ENCODE measurements at regions not wholly inside any gene's neighbourhood (a gene's known extent, or its start where the extent isn't known, plus 50 kb on each side); places are given as distances from the start of the nearest gene placed in this dataset.

GRCh38 chr18:51656249-51656648 lies 458.8 kb upstream of the MEX3C start:
- Mint-ChIP-seq H3K27ac (no peak overlapping the region), H3K9me3 (no peaks in the 10 kb centered on the region), H3K4me3 (no peak overlapping the region), H3K4me1 (peaks cover 11% of the 10 kb centered on the region), H3K27me3 (peaks cover 5% of the 10 kb centered on the region), H3K36me3 (ENCODE audit: low read depth) (no peaks in the 10 kb centered on the region)
- no peak for DNase-seq
- TF ChIP-seq CTCF (IDR thresholded peaks at IDR 0.05): no peak
- no peak for ATAC-seq (ENCODE audit: low read depth)
- ChIA-PET POLR2A (no interaction called here), CTCF (no interaction called here)
- intact Hi-C loops (cut with micrococcal nuclease): no loop called here

- no peaks in the 10 kb centered on the region for H3K36me3 Mint-ChIP-seq (ENCODE audit: low read depth)
- TF ChIP-seq CTCF (IDR thresholded peaks at IDR 0.05): no peak
- ATAC-seq (ENCODE audit: low read depth) (no peak), DNase-seq (no peak)
- ChIA-PET CTCF (no interaction called here), POLR2A (no interaction called here)
- intact Hi-C loops (cut with micrococcal nuclease): no loop called here
- no peak overlapping the region for H3K27ac Mint-ChIP-seq
- H3K4me3 Mint-ChIP-seq: no peak overlapping the region
- H3K4me1 Mint-ChIP-seq: peaks cover 11% of the 10 kb centered on the region
- no peaks in the 10 kb centered on the region for H3K9me3 Mint-ChIP-seq
- H3K27me3 Mint-ChIP-seq: peaks cover 5% of the 10 kb centered on the region
Observed at GRCh38 chr18:51658436-51658835, 461.0 kb upstream of the MEX3C start.

GRCh38 chr18:51659781-51660180 lies 462.3 kb upstream of the MEX3C start:
- peaks cover 10% of the 10 kb centered on the region for H3K4me1 Mint-ChIP-seq
- DNase-seq (no peak), ATAC-seq (ENCODE audit: low read depth) (no peak)
- no peak overlapping the region for H3K27ac Mint-ChIP-seq
- ChIA-PET CTCF (no interaction called here), POLR2A (no interaction called here)
- H3K36me3 Mint-ChIP-seq (ENCODE audit: low read depth): no peaks in the 10 kb centered on the region
- H3K4me3 Mint-ChIP-seq: no peak overlapping the region
- no peak for TF ChIP-seq CTCF (IDR thresholded peaks at IDR 0.05)
- H3K27me3 Mint-ChIP-seq: peaks cover 5% of the 10 kb centered on the region
- no peaks in the 10 kb centered on the region for H3K9me3 Mint-ChIP-seq
- intact Hi-C loops (cut with micrococcal nuclease): no loop called here

- TF ChIP-seq CTCF (IDR thresholded peaks at IDR 0.05): no peak
- Mint-ChIP-seq H3K4me3 (no peak overlapping the region), H3K27ac (no peak overlapping the region), H3K36me3 (ENCODE audit: low read depth) (no peaks in the 10 kb centered on the region), H3K4me1 (peaks cover 5% of the 10 kb centered on the region), H3K9me3 (no peaks in the 10 kb centered on the region), H3K27me3 (peaks cover 7% of the 10 kb centered on the region)
- ChIA-PET CTCF (no interaction called here), POLR2A (no interaction called here)
- ATAC-seq (ENCODE audit: low read depth) (no peak), DNase-seq (no peak)
- intact Hi-C loops (cut with micrococcal nuclease): no loop called here
Observed at GRCh38 chr18:51660188-51660715, 462.8 kb upstream of the MEX3C start.

- no peaks in the 10 kb centered on the region for H3K36me3 Mint-ChIP-seq (ENCODE audit: low read depth)
- intact Hi-C loops (cut with micrococcal nuclease): no loop called here
- peaks cover 18% of the 10 kb centered on the region for H3K27me3 Mint-ChIP-seq
- ATAC-seq (ENCODE audit: low read depth) (no peak), DNase-seq (no peak)
- no peaks in the 10 kb centered on the region for H3K9me3 Mint-ChIP-seq
- no peak for TF ChIP-seq CTCF (IDR thresholded peaks at IDR 0.05)
- no peak overlapping the region for H3K4me3 Mint-ChIP-seq
- no peak overlapping the region for H3K27ac Mint-ChIP-seq
- H3K4me1 Mint-ChIP-seq: peaks cover 4% of the 10 kb centered on the region
- ChIA-PET POLR2A (no interaction called here), CTCF (no interaction called here)
Observed at GRCh38 chr18:51664236-51664635, 466.8 kb upstream of the MEX3C start.

Measured in activated B cell treated with CpG ODN at 0.5 μM for 24 hours (primary cell).